AG04449 (cell line): ENCODE measurements at regions not wholly inside any gene's neighbourhood (a gene's known extent, or its start where the extent isn't known, plus 50 kb on each side); places are given as distances from the start of the nearest gene placed in this dataset.
"Not testable (repeated sequence)": the region's sequence is repeated elsewhere in the genome, so short reads cannot be mapped to it uniquely, and the experiment has no call there.

Experiments
- CTCF ChIA-PET: fragments of 350-600 bp; formaldehyde crosslinking; extraction: SDS; loops from one replicate; lab custom pipeline; 2021; ENCODE audit warnings: antibody characterized with exemption; lab: Yijun Ruan, JAX
- POLR2A ChIA-PET: fragments of 400-600, 350-600 bp; formaldehyde crosslinking; extraction: SDS; loops from one replicate; lab custom pipeline; 2020; ENCODE audit warnings: antibody characterized with exemption, inconsistent platforms; lab: Yijun Ruan, JAX
- DNase-seq: peaks from one replicate; pipeline ENCODE4 v3.0.0-alpha.2; 2010; ENCODE audit warnings: low read depth, low spot score
- H3K4me3 ChIP-seq: 2 replicates; pipeline ENCODE4 v1.5.1; 2011; ENCODE audit warnings: low read depth, mild to moderate bottlenecking, control low read depth, low read length
- CTCF ChIP-seq: IDR thresholded peaks from one replicate; pipeline ENCODE4 v1.5.1; 2011; ENCODE audit warnings: mild to moderate bottlenecking, moderate library complexity, low read length, control low read depth, inconsistent platforms; ENCODE audit not compliant: insufficient read depth; ENCODE audit errors: missing control alignments

- CTCF ChIA-PET, result interaction anchor here (1.1 to 1.8 kb wide), 3 partner anchors 19 to 449 kb away, joined by 3 to 6 read pairs (median 4); no protein-coding TSS in a partner anchor
- POLR2A ChIA-PET, result interaction anchor here (1.3 kb wide), 1 partner anchor 9 kb away, joined by 4 read pairs; no protein-coding TSS in a partner anchor
- DNase-seq, result no peak
- TF ChIP-seq CTCF, result no peak
- H3K4me3 ChIP-seq, result no peak overlapping the region
These were observed 454.0 kb upstream of the RGMB start for GRCh38 chr5:98319299-98320011.

GRCh38 chr5:98320343-98320742, 453.1 kb upstream of the RGMB start:
- no peak overlapping the region for H3K4me3 ChIP-seq
- no peak for DNase-seq
- ChIA-PET CTCF (interaction anchor here (1.0 to 1.4 kb wide), 2 partner anchors 15 to 18 kb away, joined by 3 to 4 read pairs; no protein-coding TSS in a partner anchor), POLR2A (no interaction called here)
- TF ChIP-seq CTCF, result no peak

GRCh38 chr5:98321361-98321760, 452.1 kb upstream of the RGMB start:
- CTCF ChIA-PET, result no interaction called here
- TF ChIP-seq CTCF, result no peak
- H3K4me3 ChIP-seq, result no peak overlapping the region
- no peak for DNase-seq
- POLR2A ChIA-PET, result no interaction called here

GRCh38 chr5:98325187-98325586, 448.3 kb upstream of the RGMB start:
- H3K4me3 ChIP-seq, DNase-seq, POLR2A ChIA-PET: not testable (repeated sequence)
- CTCF ChIA-PET, result interaction anchor here (1.0 to 2.0 kb wide), 2 partner anchors 9 to 15 kb away, joined by 4 to 6 read pairs; no protein-coding TSS in a partner anchor

- DNase-seq, result no peak
- ChIA-PET CTCF (no interaction called here), POLR2A (no interaction called here)
- TF ChIP-seq CTCF, result no peak
- no peak overlapping the region for H3K4me3 ChIP-seq
These were observed 445.4 kb upstream of the RGMB start for GRCh38 chr5:98328015-98328414.

- H3K4me3 ChIP-seq, result no peak overlapping the region
- DNase-seq, result no peak
- CTCF ChIA-PET, result no interaction called here
- TF ChIP-seq CTCF, result no peak
- POLR2A ChIA-PET, result no interaction called here
These were observed 442.6 kb upstream of the RGMB start for GRCh38 chr5:98330871-98331270.

- TF ChIP-seq CTCF, result no peak
- DNase-seq, result no peak
- ChIA-PET POLR2A (no interaction called here), CTCF (no interaction called here)
- H3K4me3 ChIP-seq, result no peak overlapping the region
These were observed 439.5 kb upstream of the RGMB start for GRCh38 chr5:98333921-98334320.
